Activated CD4-positive, alpha-beta T cell treated with anti-CD3 and anti-CD28 coated beads, Interleukin-2, amount 50 U/mL, for 48 hours (primary cell): ENCODE measurements at regions not wholly inside any gene's neighbourhood (a gene's known extent, or its start where the extent isn't known, plus 50 kb on each side); places are given as distances from the start of the nearest gene placed in this dataset.

Experiments
- DNase-seq, 2 experiments: peaks; one replicate each; pipeline ENCODE4 v3.0.0-alpha.2; 2020

DNA sequence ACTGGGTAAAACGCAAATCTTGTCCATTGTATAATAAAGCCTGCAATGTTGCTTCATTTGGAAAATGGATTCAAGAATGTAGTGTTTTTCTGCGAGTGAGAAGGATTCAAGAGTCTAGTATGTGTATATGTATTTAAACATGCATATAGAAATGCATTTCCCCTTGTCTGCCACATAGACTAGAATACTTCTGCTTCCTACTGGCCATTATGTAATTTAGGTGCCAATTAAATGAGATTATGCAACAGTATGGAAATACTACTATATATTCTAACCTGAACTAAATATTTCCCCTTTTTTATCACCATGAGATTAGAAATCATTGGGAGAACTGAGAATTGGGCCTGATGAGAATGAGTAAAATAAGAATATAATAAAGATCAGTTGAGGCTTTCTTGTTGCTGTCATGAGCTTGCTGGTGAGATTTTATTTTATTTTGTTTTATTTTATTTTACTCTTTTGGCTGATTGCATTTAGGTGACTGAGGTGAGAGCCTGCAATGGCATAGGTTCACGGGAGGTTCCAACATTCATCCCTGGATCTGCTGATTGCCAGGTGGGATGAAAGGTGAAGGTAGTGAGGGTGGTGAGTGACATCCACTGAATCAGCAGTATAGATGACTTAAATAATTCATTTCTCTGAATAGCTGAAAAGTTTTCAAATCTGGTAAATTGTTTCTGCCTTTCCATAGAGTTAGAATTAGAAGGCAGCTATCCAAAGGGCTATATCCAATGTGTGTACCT, 95.6 kb upstream of the SLC4A4 start:
- DNase-seq = no peak

- no peak for DNase-seq
Observed at GRCh38 chr4:71247706-71248105, 91.1 kb upstream of the SLC4A4 start.

GRCh38 chr4:71251261-71251660, 87.6 kb upstream of the SLC4A4 start:
- DNase-seq = no peak

GRCh38 chr4:71253545-71253944, 85.3 kb upstream of the SLC4A4 start:
- no peak for DNase-seq

GRCh38 chr4:71254451-71255012, 84.3 kb upstream of the SLC4A4 start:
- DNase-seq = no peak

DNA sequence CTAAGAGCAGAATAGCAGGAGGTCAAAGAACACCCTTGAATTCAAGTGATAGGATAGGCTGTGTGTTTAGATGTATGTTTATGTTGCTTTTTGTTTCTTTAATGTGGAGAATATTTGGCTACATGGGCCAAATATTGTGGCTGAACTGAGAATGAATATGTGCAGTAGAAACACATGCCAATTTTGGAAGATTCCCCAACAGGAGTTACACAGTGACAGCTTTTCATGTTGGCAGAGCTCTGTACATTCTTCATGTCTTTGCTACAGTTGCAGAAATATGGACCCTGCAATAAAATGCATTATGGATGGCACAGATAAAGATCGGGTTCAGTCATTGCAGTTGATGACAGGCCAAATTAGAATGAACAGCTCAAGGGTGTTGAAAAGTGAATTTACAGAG, 82.8 kb upstream of the SLC4A4 start:
- DNase-seq = no peak

GRCh38 chr4:71257761-71258160, 81.1 kb upstream of the SLC4A4 start:
- no peak for DNase-seq

GRCh38 chr4:71258323-71258722, 80.5 kb upstream of the SLC4A4 start:
- no peak for DNase-seq

DNA sequence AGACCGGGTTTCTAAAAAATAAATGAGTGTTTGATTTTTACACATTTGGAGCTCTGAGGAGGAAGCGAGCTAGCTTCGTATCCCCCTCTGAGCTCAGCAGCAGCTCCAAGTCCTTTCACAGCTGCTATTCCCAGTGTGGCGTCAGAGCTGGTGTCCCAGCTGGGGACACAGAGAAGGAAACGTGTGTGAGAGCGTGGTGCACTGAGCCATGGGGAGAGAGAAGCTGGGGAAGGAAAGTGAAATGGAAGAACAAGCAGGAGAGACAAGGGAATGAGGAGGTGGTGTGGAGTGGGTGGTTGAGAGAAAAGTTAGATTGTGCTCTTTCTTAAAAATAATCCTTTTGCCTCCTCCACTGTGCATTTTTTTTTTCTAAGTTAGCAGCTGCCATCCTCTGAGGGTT, 79.5 kb upstream of the SLC4A4 start:
- DNase-seq = no peak

DNA sequence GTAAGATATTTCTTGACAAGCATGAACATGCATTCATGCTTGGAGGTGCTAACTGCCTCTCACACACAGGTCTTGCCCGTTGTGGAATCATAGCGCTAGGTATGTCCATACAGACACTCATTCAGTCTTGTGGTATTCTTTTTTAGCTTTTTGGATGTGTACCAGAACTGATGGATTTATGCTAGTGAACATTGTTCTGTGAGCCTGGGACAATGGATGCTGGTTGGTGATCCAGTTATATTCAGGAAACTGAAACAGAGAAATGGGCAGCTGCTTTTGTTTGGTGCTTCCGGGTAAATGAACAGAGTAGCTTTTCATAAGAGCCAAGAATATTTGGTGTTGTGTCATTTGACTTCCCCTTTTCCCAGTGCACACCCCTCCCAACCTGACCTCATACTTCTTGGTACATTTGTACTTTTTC, 78.9 kb upstream of the SLC4A4 start:
- DNase-seq = no peak

- no peak for DNase-seq
Observed at GRCh38 chr4:71260544-71260943, 78.3 kb upstream of the SLC4A4 start.

DNA sequence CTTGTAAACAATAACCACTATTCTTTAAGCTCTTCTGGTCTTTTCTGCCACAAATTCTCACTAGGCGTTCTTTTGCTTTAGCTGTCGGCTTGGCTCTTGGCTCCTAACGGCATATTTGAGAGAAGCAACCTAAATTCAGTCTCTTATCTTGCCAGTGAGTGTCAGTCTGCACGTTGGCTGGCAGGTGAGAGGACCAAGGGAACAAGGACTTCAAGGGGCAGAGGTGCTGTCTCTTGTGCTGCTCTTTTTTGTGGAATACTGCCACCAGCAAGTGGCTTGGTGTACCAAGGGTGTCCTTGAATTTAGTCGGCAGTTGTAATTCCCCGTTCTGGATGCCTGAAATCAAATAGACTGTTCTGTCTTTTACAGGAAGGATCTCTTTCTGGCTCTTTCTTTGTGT, 77.8 kb upstream of the SLC4A4 start:
- no peak for DNase-seq

- DNase-seq = no peak
Observed at GRCh38 chr4:71261633-71262121, 77.1 kb upstream of the SLC4A4 start.

- no peak for DNase-seq
Observed at GRCh38 chr4:71262161-71262560, 76.7 kb upstream of the SLC4A4 start.

- no peak for DNase-seq
Observed at GRCh38 chr4:71266090-71266794, 72.6 kb upstream of the SLC4A4 start.

GRCh38 chr4:71267244-71267643, 71.6 kb upstream of the SLC4A4 start:
- no peak for DNase-seq

DNA sequence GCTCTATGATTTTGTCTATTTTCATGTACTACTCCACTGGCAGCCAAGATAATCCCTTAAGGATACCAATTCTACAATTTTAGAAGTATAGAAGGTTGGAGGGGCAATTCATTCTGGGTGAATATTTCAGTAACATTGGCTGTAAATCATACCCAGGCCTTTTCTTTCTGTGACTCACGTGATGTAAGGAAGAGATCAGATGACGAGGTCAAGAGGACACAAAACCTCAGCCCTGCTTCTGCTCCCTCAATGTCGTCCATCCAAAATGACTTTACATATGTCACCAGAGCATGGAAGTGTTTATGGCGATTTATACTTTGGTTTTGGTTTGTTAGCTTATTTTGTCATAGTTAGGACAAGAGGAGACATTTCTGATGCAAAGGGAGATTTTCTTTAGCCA, 70.7 kb upstream of the SLC4A4 start:
- DNase-seq = no peak

GRCh38 chr4:71269233-71269632, 69.6 kb upstream of the SLC4A4 start:
- no peak for DNase-seq

GRCh38 chr4:71270901-71271300, 67.9 kb upstream of the SLC4A4 start:
- DNase-seq = peak; percentile 7 to 27

DNA sequence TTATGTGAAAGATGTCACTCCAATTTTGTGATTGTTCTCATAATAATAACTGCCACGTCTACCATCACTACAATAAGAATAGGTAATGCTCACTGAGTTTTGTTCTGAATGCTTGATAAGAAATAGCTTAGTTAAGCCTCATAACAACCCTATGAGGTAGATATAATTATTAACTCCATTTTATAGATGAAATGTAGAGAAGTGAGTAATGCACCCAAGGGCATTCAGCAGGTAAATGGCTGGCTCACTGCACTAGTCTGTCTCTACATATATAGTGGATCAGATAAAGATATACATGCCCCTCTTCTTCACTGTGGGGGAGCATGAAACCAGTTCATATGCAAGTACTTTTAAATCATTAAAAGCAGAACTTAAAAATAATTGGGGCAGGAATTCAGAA, 65.8 kb upstream of the SLC4A4 start:
- no peak for DNase-seq

GRCh38 chr4:71275004-71275403, 63.8 kb upstream of the SLC4A4 start:
- no peak for DNase-seq

DNA sequence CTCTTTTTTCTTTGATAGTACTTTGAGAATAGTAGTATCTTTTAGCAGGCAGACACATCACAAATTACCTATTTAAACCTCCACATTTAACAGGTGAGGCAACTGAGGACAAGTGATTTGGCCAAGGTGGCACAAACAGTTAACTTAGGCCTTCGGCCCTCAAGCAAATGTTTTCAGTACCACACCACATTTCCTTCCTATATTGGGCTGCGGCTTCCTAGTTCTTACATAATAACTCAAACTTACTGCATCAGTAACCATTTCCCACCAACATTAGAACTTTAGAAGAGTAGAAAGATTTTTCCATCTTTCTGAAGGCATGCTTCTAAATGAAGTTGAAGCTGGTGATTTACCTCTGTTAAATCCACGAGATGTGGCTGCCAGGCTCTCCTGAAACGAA, 63.2 kb upstream of the SLC4A4 start:
- no peak for DNase-seq

GRCh38 chr4:71277353-71277752, 61.5 kb upstream of the SLC4A4 start:
- DNase-seq = no peak

GRCh38 chr4:71283642-71284257, 55.1 kb upstream of the SLC4A4 start:
- DNase-seq = no peak
